ENCODE measurements at regions not wholly inside any gene's neighbourhood (a gene's known extent, or its start where the extent isn't known, plus 50 kb on each side); places are given as distances from the start of the nearest gene placed in this dataset.
"Not testable (repeated sequence)": the region's sequence is repeated elsewhere in the genome, so short reads cannot be mapped to it uniquely, and the experiment has no call there.

DNA sequence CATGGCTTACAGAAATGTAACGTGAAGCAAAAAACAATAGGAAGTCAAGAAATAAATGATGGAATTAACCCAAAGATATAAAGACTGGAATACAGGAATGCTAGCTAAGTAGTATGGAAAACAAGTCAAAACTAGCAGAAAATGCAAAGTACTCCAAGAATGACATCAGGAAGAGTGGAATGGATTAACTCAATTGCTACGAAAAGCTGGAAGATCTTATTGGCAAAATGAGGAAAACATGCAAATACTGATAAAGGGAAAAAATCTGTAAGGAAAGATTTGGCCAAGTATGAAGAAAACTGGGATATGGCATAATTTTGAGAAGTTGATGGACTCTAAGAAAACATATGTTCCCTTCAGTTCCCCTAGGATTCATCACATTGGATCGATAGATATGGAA, 324.5 kb upstream of the ZNF608 start:
- ATAC-seq (ENCODE audit: low FRiP score), result no peak
- TF ChIP-seq CTCF (IDR thresholded peaks at IDR 0.05), result no peak
- no peak for DNase-seq (ENCODE audit: low spot score)

DNA sequence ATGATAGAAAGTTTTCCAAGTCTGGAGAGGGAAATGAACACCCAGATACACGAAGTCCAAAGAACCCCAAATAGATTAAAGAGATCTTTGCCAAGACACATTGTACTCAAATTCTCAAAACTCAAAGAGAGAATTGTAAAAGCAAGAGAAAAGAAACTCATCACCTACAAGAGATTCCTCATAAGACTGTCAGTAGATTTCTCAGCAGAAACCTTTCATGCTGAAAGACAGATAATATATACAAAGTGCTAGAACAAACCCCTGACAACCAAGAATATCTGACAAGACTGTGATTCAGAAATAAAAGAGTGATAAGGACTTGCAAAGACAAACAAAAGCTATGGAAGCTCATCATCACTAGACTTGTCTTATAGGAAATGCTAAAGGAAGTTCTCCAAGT, 326.7 kb upstream of the ZNF608 start:
- TF ChIP-seq CTCF (IDR thresholded peaks at IDR 0.05), result no peak
- ATAC-seq (ENCODE audit: low FRiP score) (no peak), DNase-seq (ENCODE audit: low spot score) (no peak)

- ATAC-seq (ENCODE audit: low FRiP score), result no peak
Observed at GRCh38 chr5:125075567-125075966, 329.1 kb upstream of the ZNF608 start.

DNA sequence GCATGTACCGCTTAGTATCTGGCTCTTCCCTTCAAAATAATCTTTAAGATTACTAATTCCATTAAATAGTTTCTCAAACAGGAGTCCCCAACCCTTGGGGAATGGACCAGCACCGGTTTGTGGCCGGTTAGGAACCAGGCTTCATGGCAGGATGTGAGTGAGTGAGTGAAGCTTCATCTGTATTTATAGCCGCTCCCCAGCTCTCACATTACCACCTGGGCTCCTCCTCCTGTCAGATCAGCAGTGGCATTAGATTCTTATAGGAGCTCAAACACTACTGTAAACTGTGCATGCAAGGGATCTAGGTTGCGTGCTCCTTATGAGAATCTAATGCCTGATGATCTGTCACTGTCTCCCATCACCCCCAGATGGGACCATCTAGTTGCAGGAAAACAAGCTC, 332.6 kb upstream of the ZNF608 start:
- DNase-seq (ENCODE audit: low spot score); ATAC-seq (ENCODE audit: low FRiP score): not testable (repeated sequence)

More at GRCh38 chr5:125075567-125075966, 329.1 kb upstream of the ZNF608 start:
- no peak for DNase-seq (ENCODE audit: low spot score)
- no peak for TF ChIP-seq CTCF (IDR thresholded peaks at IDR 0.05)

- no peak for ATAC-seq (ENCODE audit: low FRiP score)
- no peak for TF ChIP-seq CTCF (IDR thresholded peaks at IDR 0.05)
- no peak for DNase-seq (ENCODE audit: low spot score)
Observed at GRCh38 chr5:125081101-125081500, 334.7 kb upstream of the ZNF608 start.

- peak; percentile 75 for ATAC-seq (ENCODE audit: low FRiP score)
- no peak for TF ChIP-seq CTCF (IDR thresholded peaks at IDR 0.05)
- DNase-seq (ENCODE audit: low spot score), result no peak
Observed at GRCh38 chr5:125083981-125084380, 337.5 kb upstream of the ZNF608 start.

- DNase-seq (ENCODE audit: low spot score) (no peak), ATAC-seq (ENCODE audit: low FRiP score) (no peak)
- TF ChIP-seq CTCF (IDR thresholded peaks at IDR 0.05), result no peak
Observed at GRCh38 chr5:125085797-125086505, 339.5 kb upstream of the ZNF608 start.

Measured in omental fat pad (tissue), 3 donors.